Mononuclear cell (primary cell): ENCODE measurements at regions not wholly inside any gene's neighbourhood (a gene's known extent, or its start where the extent isn't known, plus 50 kb on each side); places are given as distances from the start of the nearest gene placed in this dataset.
"Not testable (repeated sequence)": the region's sequence is repeated elsewhere in the genome, so short reads cannot be mapped to it uniquely, and the experiment has no call there.

Experiments
- H3K27me3 ChIP-seq: 2 replicates; pipeline ENCODE4 v1.6.0; 2011; ENCODE audit warnings: low read length, control low read depth; ENCODE audit not compliant: insufficient read depth
- H3K4me1 ChIP-seq: 2 replicates; pipeline ENCODE4 v1.5.1; 2011; ENCODE audit warnings: mild to moderate bottlenecking, low read length, control low read depth; ENCODE audit not compliant: insufficient read depth
- H3K4me3 ChIP-seq: 2 replicates; pipeline ENCODE4 v1.5.1; 2011; ENCODE audit warnings: mild to moderate bottlenecking, low read length, moderate library complexity
- H3K9me3 ChIP-seq: 2 replicates; pipeline ENCODE4 v1.5.1; 2011; ENCODE audit warnings: low read depth, mild to moderate bottlenecking, control low read depth, low read length

DNA sequence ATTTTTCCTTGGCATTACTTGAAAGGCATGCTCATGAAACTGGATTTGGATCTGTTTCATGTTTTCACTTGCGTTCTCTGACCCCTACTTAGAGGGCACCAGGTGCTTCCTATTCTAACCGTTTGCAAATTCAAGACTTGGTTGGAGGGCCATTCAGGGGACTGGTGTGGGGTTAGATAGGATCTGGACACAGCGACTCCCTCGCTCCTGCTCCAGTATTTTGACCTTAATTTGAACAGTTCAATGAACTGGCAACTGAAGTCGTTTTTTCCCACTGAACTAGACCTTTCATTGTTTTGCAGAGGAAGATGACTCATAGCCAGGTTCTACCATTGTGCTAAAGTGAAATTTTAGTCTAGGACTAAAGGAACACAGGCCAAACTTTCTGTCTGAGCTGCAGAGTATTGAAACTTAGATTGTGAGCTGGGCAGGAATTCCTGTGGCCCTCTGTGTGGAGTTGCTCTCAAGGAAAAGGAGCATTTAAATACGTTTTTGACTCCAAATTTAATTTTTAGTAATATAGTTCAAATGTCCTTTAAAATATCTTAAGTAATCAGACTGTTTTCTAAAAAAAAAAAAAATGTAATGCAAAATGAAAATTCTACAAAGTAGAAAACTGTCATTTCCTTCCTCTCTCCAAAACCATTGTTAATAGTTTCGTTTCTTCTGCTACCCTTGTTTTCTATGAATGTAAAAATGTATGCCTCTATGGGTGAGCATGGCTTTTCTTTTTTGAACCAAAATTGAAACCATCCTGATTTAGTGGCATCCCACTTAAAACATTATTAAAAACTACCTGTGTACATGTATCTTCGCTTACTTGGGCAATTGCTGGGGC is 64.8 kb downstream of the UTRN start:
- Histone ChIP-seq H3K4me1 (peaks cover 96% of the 10 kb centered on the region), H3K9me3 (no peaks in the 10 kb centered on the region), H3K27me3 (no peaks in the 10 kb centered on the region), H3K4me3 (no peak overlapping the region)

DNA sequence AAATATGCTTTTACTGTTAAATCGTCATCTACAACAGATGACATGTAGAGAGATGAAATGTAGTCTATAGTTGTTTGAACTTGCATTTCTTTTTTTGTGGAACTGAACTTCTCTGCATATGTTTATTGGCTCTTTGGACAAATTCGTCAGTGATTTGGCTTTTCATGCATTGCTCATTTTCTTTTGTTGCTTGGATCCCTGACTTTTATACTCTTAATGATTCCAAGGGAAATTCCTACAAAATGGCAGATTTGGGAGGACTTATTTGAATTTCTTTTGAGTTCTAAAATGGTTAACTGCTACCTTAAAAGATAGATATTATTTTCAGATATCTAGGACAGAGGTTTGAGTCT is 65.4 kb downstream of the UTRN start:
- Histone ChIP-seq H3K4me1 (peaks cover 95% of the 10 kb centered on the region), H3K9me3 (no peaks in the 10 kb centered on the region), H3K4me3 (no peak overlapping the region), H3K27me3 (no peaks in the 10 kb centered on the region)

DNA sequence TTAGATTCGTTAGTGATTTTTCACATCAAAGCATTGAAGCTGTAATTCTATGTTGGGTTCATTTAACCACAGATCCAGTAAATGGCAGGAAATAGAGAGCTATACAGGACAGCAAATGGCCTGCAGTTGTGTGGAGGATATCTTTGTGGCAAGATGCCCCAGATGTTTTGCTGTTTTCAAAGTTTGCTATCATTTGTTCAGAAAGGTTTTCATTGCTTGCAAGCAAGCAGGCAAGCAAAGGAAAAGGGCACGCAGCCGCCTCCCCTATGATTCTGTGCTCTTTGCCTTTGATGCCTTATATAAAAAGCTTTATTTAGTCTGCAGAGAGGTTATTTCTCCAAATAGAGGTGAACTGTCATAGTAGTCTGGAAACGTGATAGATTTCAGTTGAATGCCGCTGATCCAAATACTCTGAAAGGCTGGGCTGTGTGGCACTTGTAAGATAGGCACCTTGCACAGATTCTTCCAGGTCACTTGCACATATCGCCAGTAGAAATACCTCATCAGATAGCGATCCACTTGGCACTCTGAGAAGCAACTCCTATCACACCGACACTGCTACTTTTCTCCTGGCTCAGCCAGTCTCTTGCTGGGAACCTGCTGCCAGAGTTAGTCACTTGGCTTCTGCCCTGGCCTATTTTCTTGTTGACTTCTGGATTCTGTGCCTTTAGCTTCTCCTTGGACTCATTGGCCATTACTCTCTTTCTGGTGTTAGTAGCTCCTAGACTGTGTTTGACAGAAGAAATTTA is 66.4 kb downstream of the UTRN start:
- peaks cover 93% of the 10 kb centered on the region for H3K4me1 ChIP-seq
- no peak overlapping the region for H3K4me3 ChIP-seq
- H3K9me3 ChIP-seq: no peaks in the 10 kb centered on the region
- no peaks in the 10 kb centered on the region for H3K27me3 ChIP-seq

DNA sequence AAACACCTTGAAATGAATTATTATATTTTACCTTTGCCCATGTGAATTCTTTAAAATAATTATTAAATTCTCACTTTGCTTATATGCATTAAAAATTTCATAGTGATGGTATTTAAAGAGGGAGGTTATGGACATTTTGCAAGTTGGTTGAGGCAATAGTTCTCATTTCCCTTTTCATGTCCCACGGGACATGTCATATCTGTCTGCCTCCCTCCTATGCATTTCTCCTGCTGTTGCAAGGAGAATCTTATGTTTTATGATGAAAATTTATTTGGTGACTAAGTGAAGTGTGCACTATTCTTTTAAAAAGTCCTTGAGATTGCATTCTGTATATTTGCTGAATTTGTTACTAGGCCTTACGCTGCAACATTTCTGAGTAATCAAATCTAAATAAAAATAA is 67.2 kb downstream of the UTRN start:
- H3K4me1 ChIP-seq: peaks cover 86% of the 10 kb centered on the region
- no peaks in the 10 kb centered on the region for H3K9me3 ChIP-seq
- no peak overlapping the region for H3K4me3 ChIP-seq
- H3K27me3 ChIP-seq: no peaks in the 10 kb centered on the region

DNA sequence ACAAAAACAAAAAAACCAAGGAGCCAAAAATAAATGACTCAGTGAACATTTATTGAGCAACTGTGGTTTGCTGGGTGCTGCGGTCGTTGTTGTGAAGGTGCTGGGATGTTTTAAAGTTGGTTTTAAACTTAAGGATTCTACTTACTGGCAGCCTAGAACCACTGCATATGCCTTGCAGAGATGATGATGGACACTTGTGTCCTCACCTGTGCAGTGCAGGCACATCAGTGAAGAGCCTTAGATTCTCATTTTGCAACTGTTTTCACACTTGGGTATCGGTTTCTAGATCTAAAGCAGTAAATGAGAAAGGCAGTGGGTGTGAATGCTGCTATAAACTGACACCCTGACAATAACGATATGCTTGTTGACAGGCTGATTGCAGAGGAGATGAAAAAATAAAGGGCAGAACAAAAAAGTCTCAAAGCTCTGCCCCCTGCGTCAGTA is 68.8 kb downstream of the UTRN start:
- Histone ChIP-seq H3K4me3 (no peak overlapping the region), H3K4me1 (peaks cover 70% of the 10 kb centered on the region), H3K27me3 (no peaks in the 10 kb centered on the region), H3K9me3 (no peaks in the 10 kb centered on the region)

DNA sequence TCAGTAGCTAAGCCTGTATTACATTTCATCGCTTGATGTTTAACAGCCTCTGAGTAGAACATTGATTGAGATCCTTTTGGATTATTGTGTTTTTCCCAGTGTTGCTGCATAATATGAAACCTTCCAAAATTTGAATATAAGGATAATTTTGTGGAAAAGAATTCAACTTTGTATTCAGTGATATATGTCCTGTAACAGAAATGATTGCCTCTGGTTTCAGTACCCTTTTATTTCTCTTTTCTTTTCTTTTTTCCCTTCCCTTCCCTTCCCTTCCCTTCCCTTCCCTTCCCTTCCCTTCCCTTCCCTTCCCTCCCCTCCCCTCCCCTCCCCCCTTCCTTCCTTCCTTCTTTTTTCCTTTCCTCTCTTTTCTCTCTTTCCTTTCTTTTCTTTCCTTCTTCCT is 74.6 kb downstream of the UTRN start:
- no peak overlapping the region for H3K4me3 ChIP-seq
- H3K27me3 ChIP-seq: no peaks in the 10 kb centered on the region
- no peaks in the 10 kb centered on the region for H3K9me3 ChIP-seq
- peaks cover 48% of the 10 kb centered on the region for H3K4me1 ChIP-seq

DNA sequence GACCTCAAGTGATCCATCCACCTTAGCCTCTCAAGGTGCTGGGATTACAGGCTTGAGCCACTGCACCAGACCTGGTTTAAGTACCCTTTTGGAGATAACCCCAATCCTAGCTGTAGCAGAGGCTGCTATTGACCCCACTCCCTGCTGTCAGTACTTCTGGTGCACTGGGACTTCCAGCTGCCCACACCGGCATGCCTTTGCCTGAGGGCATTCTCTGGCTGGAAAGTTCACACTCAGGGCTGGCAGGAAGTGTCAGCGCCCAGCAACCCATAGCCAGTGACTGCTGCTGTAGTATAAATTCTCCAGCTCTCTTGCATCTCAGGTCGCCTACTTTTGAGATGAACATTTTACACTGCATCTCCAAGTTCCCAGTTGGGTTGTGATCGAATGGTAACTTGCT is 75.3 kb downstream of the UTRN start:
- H3K4me3 ChIP-seq: no peak overlapping the region
- H3K4me1 ChIP-seq: peaks cover 48% of the 10 kb centered on the region

DNA sequence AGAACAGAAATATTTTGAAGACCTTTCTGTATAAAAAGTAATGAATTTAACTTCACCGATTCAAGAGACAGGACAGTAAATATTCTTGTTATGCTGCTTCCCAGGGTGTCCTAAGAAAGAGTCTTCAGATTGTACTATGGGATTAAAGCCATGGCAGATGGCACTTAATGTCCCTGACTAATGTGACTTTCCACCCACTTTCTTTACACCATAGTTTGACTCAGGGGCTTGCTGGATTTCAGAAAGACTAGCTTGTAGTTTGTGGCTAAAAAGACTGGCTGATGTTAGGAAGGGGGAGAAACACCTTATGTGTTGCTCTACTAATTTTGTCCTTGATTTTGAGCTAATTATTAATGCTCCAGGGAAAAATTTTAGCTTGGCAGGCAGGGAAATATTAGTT is 75.9 kb downstream of the UTRN start:
- H3K9me3 ChIP-seq: no peaks in the 10 kb centered on the region
- peaks cover 52% of the 10 kb centered on the region for H3K4me1 ChIP-seq
- H3K27me3 ChIP-seq: no peaks in the 10 kb centered on the region
- H3K4me3 ChIP-seq: no peak overlapping the region

More for the DNA sequence above, 75.3 kb downstream of the UTRN start:
- H3K27me3 ChIP-seq: no peaks in the 10 kb centered on the region
- H3K9me3 ChIP-seq: no peaks in the 10 kb centered on the region

DNA sequence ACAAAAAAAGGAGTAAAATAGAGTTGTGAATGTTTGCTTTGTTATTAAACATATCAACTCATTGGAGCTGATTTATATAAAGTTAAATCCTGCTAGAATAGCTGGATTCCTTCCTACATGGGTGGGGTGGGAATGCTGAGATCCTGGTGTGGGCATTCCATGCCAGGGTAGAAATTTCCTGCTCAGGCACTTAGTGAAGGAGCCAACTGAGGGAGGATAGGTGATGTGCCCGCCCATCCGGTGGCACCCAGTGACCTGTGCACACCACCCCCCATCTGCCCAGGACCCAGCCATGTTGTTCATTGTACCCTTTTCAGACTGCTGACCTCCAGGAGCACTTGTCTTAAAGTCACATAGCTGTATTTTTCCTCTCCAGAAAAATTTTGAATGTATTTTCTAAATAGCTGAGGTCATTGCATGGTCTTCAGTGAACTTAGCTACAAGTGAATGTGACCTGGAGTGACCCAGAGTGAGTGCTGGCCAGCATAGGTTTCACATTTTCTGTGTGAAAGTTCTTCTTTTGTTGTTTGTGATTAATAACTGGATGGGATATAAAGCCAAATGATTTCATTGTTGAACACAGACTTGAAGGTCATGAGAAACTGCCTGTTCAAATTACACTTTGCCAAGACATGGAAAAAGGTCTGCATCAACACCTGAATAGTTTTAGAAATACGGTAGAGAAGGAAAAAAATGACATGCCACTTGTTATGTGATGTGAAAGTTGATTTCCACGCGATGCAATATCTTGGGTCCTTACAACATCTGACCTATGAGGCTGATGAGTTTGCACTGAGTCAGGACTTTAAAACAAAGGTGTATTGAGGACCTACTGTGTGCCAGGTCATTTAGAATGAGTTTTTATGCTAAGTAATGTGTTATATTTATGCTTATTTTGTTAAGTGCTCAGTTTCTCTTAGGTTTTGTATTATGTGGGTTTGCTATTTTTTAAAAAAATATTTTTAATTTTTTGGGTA is 77.2 kb downstream of the UTRN start:
- Histone ChIP-seq H3K4me1 (peaks cover 46% of the 10 kb centered on the region), H3K27me3 (no peaks in the 10 kb centered on the region), H3K4me3 (no peak overlapping the region), H3K9me3 (no peaks in the 10 kb centered on the region)

DNA sequence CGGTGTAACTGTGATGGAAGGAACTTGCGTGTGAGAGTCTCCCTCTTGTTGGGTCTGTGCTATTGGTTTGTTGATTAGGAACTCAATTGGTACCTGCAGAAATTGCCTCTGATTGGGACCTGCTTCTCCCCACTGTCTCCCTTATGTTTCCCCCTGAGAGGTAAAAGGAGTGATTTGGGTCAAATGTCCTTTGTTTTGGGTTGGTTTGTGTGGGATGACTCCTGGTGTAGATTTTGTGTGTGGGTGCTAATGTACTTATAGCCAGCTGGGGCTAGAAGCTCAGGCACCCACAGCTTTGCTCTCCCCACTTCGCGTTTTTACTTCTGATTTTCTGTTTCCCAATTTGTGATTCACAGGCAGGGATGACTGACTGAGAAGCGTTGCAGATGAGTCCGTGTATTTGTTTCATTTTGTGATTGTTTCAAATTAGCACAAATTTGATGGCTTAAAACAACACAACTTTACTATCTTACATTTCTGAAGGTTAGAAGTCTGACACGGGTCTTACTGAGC is 79.1 kb downstream of the UTRN start:
- Histone ChIP-seq H3K4me3 (peak overlapping the region; percentile 20), H3K9me3 (no peaks in the 10 kb centered on the region), H3K4me1 (peaks cover 43% of the 10 kb centered on the region), H3K27me3 (no peaks in the 10 kb centered on the region)

DNA sequence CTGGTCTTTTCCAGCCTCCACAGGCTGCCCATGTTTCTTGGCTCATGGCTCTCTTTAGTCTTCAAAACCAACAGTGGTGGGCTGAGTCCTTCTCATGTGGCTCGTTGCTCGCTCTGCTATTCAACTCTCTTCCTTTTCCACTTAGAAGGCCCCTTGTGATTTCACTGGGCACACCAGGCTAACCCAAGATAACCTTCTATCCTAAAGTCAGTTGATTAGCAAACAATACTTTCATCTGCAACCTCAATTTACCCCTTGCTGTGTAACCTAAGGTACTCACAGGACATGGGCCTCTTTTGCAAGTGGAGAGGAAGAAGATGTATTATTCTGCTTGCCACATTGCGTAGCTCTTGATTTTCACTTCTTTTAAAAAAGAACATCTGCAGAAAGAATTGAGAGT is 79.6 kb downstream of the UTRN start:
- H3K27me3 ChIP-seq: no peaks in the 10 kb centered on the region
- peaks cover 43% of the 10 kb centered on the region for H3K4me1 ChIP-seq
- H3K4me3 ChIP-seq: peak overlapping the region; percentile 20
- H3K9me3 ChIP-seq: no peaks in the 10 kb centered on the region

DNA sequence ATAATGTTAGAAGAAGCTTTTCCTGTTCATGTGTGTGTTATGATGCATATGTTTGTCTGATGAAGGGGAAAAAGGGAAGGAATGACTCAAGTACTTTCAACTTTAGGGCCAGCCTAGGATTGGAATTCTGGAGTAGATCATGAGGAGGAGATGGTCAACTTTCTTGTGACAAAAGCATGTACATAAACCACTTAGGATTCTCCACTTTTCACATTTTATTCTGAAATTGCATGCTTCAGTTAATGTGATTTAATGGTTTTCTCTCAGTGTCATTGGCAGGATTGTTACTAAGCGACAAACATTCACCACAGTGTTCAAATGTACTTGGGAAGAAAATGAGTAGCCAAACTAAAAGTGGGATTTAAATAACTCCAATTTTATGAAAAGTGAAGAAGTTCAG is 80.1 kb downstream of the UTRN start:
- Histone ChIP-seq H3K4me3 (no peak overlapping the region), H3K27me3 (no peaks in the 10 kb centered on the region), H3K9me3 (no peaks in the 10 kb centered on the region), H3K4me1 (peaks cover 40% of the 10 kb centered on the region)

DNA sequence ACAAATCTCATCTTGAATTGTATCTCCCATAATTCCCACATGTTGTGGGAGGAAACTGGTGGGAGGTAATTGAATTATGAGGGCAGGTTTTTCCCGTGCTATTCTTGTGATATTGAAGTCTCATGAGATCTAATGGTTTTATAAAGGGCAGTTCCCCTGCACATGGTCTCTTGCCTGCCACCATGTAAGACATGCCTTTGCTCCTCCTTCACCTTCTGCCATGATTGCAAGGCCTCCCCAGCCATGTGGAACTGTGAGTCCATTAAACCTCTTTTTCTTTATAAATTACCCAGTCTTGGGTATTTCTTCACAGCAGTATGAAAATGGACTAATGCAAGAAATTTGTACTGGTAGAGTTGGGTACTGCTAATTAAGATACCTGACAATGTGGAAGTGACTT is 84.6 kb downstream of the UTRN start:
- not testable (repeated sequence) for H3K9me3 ChIP-seq

DNA sequence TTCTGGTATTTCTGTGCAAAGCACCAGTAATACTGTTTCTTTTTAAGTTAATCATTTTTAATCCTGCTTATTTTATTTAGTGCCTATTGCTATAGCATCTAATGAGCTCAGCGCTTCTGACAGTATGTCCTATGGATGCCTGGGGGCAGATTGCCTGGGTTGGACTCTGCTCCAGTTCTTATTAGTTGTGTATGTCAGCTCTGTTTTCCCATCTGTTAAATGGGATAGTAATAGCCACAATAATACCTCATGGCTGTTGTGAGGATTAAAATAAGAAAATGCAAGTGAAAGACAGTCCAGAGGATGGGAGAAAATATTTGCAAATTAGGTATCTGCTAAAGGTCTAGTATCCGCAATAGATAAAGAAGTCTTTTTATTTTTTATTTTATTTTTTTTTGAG is 87.0 kb downstream of the UTRN start:
- no peak overlapping the region for H3K4me3 ChIP-seq
- peaks cover 3% of the 10 kb centered on the region for H3K4me1 ChIP-seq
- no peaks in the 10 kb centered on the region for H3K27me3 ChIP-seq
- no peaks in the 10 kb centered on the region for H3K9me3 ChIP-seq

More for the DNA sequence above, 84.6 kb downstream of the UTRN start:
- peaks cover 13% of the 10 kb centered on the region for H3K4me1 ChIP-seq
- not testable (repeated sequence) for H3K27me3 ChIP-seq, H3K4me3 ChIP-seq
